Activated naive CD4-positive, alpha-beta T cell treated with anti-CD3 and anti-CD28 coated beads, Interleukin-2, amount 10 ng/mL, durations not matched to agents 7 days and 5 days (primary cell): ENCODE measurements at regions not wholly inside any gene's neighbourhood (a gene's known extent, or its start where the extent isn't known, plus 50 kb on each side); places are given as distances from the start of the nearest gene placed in this dataset.
"Not testable (repeated sequence)": the region's sequence is repeated elsewhere in the genome, so short reads cannot be mapped to it uniquely, and the experiment has no call there.

ENCODE experiments used
- CTCF ChIA-PET: fragments of 350-600 bp; sonication (Branson Sonifier 250); formaldehyde crosslinking; loops from one replicate; lab custom pipeline; 2021; ENCODE audit warnings: antibody characterized with exemption; lab: Charles Lee
- DNase-seq: peaks from one replicate; pipeline ENCODE4 v3.0.0-alpha.2; 2020
- H3K27ac Mint-ChIP-seq: one replicate; pipeline ENCODE4 v1.8.0; 2021; ENCODE audit warnings: mild to moderate bottlenecking, moderate library complexity, mixed read lengths
- H3K27me3 Mint-ChIP-seq: one replicate; pipeline ENCODE4 v1.8.0; 2021; ENCODE audit warnings: mild to moderate bottlenecking, mixed read lengths
- H3K36me3 Mint-ChIP-seq: one replicate; pipeline ENCODE4 v1.8.0; 2021; ENCODE audit warnings: mixed read lengths
- H3K4me1 Mint-ChIP-seq: one replicate; pipeline ENCODE4 v1.8.0; 2021; ENCODE audit warnings: mixed read lengths
- H3K4me3 Mint-ChIP-seq: one replicate; pipeline ENCODE4 v1.8.0; 2021; ENCODE audit warnings: mild to moderate bottlenecking, moderate library complexity, mixed read lengths
- H3K9me3 Mint-ChIP-seq: one replicate; pipeline ENCODE4 v1.8.0; 2021; ENCODE audit warnings: mixed read lengths

- no peaks in the 10 kb centered on the region for H3K27me3 Mint-ChIP-seq
Measured at GRCh38 chr14:84969501-84969900, 560.4 kb upstream of the FLRT2 start.

GRCh38 chr14:84975241-84975902 lies 554.6 kb upstream of the FLRT2 start:
- Mint-ChIP-seq H3K27me3 (no peaks in the 10 kb centered on the region), H3K4me3 (no peak overlapping the region), H3K9me3 (peaks cover 18% of the 10 kb centered on the region), H3K4me1 (no peaks in the 10 kb centered on the region), H3K27ac (no peak overlapping the region), H3K36me3 (no peaks in the 10 kb centered on the region)
- DNase-seq, result no peak
- CTCF ChIA-PET, result no interaction called here

More at GRCh38 chr14:84969501-84969900, 560.4 kb upstream of the FLRT2 start:
- no peak overlapping the region for H3K4me3 Mint-ChIP-seq
- no peaks in the 10 kb centered on the region for H3K36me3 Mint-ChIP-seq
- CTCF ChIA-PET, result no interaction called here
- H3K9me3 Mint-ChIP-seq, result peaks cover 7% of the 10 kb centered on the region
- no peaks in the 10 kb centered on the region for H3K4me1 Mint-ChIP-seq
- no peak overlapping the region for H3K27ac Mint-ChIP-seq
- no peak for DNase-seq

DNA sequence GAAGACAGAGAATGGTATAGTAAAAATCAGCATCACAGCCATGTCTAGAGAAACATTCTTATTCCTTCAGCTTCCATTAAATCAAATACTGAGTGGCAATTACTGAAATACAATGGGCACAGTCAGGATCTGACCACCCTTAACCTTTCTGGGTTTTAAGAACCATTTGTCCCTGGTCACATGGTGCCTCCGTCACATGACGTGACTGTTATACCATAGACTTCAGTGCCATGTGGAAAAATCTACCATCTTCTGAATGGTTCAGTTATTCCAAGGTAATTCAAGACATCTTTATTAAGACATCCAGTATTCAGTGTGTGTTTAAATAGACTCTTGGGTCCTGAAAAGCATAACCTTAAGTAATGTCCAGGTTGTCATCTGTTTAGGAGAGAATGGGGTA lies 553.1 kb upstream of the FLRT2 start:
- no peak overlapping the region for H3K4me3 Mint-ChIP-seq
- peaks cover 15% of the 10 kb centered on the region for H3K9me3 Mint-ChIP-seq
- no peak overlapping the region for H3K27ac Mint-ChIP-seq
- H3K4me1 Mint-ChIP-seq, result no peaks in the 10 kb centered on the region
- H3K36me3 Mint-ChIP-seq, result no peaks in the 10 kb centered on the region
- no peaks in the 10 kb centered on the region for H3K27me3 Mint-ChIP-seq
- CTCF ChIA-PET, result no interaction called here
- no peak for DNase-seq

DNA sequence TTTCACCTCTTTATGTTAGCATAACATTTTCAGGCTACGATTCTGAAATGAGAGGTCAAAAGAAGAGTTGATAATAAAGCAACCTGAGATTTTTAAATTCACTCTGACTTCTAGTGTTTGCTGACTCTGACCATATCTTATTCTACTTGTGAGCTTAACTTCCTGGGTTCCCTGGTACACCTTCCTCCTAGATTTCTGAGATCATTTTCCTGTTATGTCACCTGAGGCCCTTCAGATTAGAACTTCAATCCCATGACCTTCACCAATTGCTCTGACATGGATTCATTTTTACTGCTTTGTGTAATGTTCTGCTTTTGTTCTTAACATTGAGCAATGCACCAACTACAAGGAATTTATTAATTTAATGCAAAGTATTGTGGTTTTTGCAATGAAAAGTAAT lies 542.9 kb upstream of the FLRT2 start:
- CTCF ChIA-PET, result no interaction called here
- DNase-seq, result no peak
- Mint-ChIP-seq H3K27me3 (no peaks in the 10 kb centered on the region), H3K27ac (no peak overlapping the region), H3K4me3 (no peak overlapping the region), H3K9me3 (peaks cover 4% of the 10 kb centered on the region), H3K36me3 (no peaks in the 10 kb centered on the region), H3K4me1 (no peaks in the 10 kb centered on the region)

- CTCF ChIA-PET, result no interaction called here
- H3K36me3 Mint-ChIP-seq, result no peaks in the 10 kb centered on the region
- no peak for DNase-seq
- H3K27ac Mint-ChIP-seq, result no peak overlapping the region
- peaks cover 4% of the 10 kb centered on the region for H3K9me3 Mint-ChIP-seq
- H3K27me3 Mint-ChIP-seq, result no peaks in the 10 kb centered on the region
- H3K4me1 Mint-ChIP-seq, result no peaks in the 10 kb centered on the region
- H3K4me3 Mint-ChIP-seq, result no peak overlapping the region
Measured at GRCh38 chr14:84988357-84988756, 541.6 kb upstream of the FLRT2 start.

DNA sequence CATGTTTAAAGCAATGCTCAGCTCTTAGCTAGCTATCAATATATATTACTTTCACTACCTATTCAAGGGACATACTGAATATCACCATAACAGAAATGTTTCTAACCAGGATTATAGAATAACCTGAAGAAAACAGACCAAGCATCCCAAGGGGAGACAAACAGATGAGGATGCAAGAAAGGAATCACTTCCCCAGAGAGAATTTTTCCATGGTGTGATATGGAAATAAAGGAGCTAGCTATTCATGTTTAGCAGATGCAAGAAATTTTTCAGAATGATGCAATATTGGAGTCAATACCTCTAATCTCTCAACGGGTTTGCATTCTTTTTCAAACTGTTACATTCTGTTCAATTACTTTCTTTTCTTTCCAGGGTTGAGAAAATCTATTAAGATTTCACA lies 538.9 kb upstream of the FLRT2 start:
- Mint-ChIP-seq H3K9me3 (peaks cover 7% of the 10 kb centered on the region), H3K4me3 (no peak overlapping the region), H3K36me3 (no peaks in the 10 kb centered on the region), H3K27me3 (no peaks in the 10 kb centered on the region), H3K27ac (no peak overlapping the region), H3K4me1 (no peaks in the 10 kb centered on the region)
- no peak for DNase-seq
- CTCF ChIA-PET, result no interaction called here

- Mint-ChIP-seq H3K4me3 (no peak overlapping the region), H3K4me1 (no peaks in the 10 kb centered on the region), H3K27ac (no peak overlapping the region), H3K9me3 (peaks cover 7% of the 10 kb centered on the region), H3K36me3 (no peaks in the 10 kb centered on the region), H3K27me3 (no peaks in the 10 kb centered on the region)
- CTCF ChIA-PET, result no interaction called here
- no peak for DNase-seq
Measured at GRCh38 chr14:84998216-84998615, 531.7 kb upstream of the FLRT2 start.

GRCh38 chr14:85002846-85003245 lies 527.1 kb upstream of the FLRT2 start:
- Mint-ChIP-seq H3K27me3 (no peaks in the 10 kb centered on the region), H3K4me1 (no peaks in the 10 kb centered on the region), H3K4me3 (no peak overlapping the region), H3K36me3 (no peaks in the 10 kb centered on the region), H3K9me3 (peaks cover 9% of the 10 kb centered on the region), H3K27ac (no peak overlapping the region)
- DNase-seq, result no peak
- CTCF ChIA-PET, result no interaction called here

- no peaks in the 10 kb centered on the region for H3K27me3 Mint-ChIP-seq
- H3K4me1 Mint-ChIP-seq, result no peaks in the 10 kb centered on the region
- H3K9me3 Mint-ChIP-seq, result peaks cover 13% of the 10 kb centered on the region
- no peak for DNase-seq
- H3K4me3 Mint-ChIP-seq, result no peak overlapping the region
- no peak overlapping the region for H3K27ac Mint-ChIP-seq
- CTCF ChIA-PET, result no interaction called here
- H3K36me3 Mint-ChIP-seq, result no peaks in the 10 kb centered on the region
Measured at GRCh38 chr14:85003805-85004204, 526.1 kb upstream of the FLRT2 start.

DNA sequence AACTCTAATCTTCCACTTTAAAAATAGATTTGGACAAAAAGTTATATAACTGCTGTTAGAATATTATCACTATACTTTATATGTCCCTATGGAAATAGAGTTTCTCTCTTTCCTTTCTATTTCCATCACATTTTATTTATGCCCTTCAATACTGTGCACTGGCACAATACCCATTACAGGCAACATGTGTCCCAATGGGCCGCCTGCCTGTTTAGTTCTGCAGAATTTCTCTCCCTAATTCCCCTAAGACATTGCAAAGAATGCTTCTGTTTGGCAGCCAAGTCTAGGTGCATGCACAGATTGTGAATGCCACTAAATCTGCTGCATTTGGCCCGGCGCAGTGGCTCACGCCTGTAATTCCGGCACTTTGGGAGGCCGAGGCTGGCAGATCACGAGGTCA lies 520.4 kb upstream of the FLRT2 start:
- peaks cover 13% of the 10 kb centered on the region for H3K9me3 Mint-ChIP-seq
- no peaks in the 10 kb centered on the region for H3K36me3 Mint-ChIP-seq
- H3K4me1 Mint-ChIP-seq, result no peaks in the 10 kb centered on the region
- no peak overlapping the region for H3K27ac Mint-ChIP-seq
- no peak for DNase-seq
- no peaks in the 10 kb centered on the region for H3K27me3 Mint-ChIP-seq
- H3K4me3 Mint-ChIP-seq, result no peak overlapping the region
- CTCF ChIA-PET, result interaction anchor here (0.6 kb wide), 1 partner anchor 30 kb away, joined by 3 read pairs; no protein-coding TSS in a partner anchor

GRCh38 chr14:85010186-85010585 lies 519.8 kb upstream of the FLRT2 start:
- no peaks in the 10 kb centered on the region for H3K4me1 Mint-ChIP-seq
- H3K9me3 Mint-ChIP-seq, result peaks cover 13% of the 10 kb centered on the region
- H3K36me3 Mint-ChIP-seq, result no peaks in the 10 kb centered on the region
- CTCF ChIA-PET, result no interaction called here
- no peak for DNase-seq
- no peak overlapping the region for H3K4me3 Mint-ChIP-seq
- no peak overlapping the region for H3K27ac Mint-ChIP-seq
- no peaks in the 10 kb centered on the region for H3K27me3 Mint-ChIP-seq

DNA sequence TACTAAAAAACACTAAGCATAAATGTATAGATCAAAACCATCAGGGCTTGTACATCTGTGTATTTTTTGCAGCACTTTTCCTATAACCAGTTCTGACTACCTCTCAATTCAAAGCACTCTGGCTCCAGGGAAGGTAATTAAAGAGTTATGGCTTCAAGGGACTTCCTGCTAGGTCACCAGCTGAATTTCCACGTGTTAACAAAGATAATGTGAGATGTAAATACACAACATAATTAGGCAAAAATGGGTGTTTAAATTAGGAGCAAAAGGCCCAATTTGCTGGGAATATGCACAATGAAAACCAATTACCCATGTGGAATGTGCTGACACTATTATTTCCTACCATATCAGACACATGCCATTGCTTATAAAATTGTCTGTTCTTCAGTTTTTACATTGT lies 513.4 kb upstream of the FLRT2 start:
- no peak for DNase-seq
- no peaks in the 10 kb centered on the region for H3K27me3 Mint-ChIP-seq
- CTCF ChIA-PET, result no interaction called here
- no peak overlapping the region for H3K27ac Mint-ChIP-seq
- H3K4me3 Mint-ChIP-seq, result no peak overlapping the region
- no peaks in the 10 kb centered on the region for H3K36me3 Mint-ChIP-seq
- peaks cover 22% of the 10 kb centered on the region for H3K9me3 Mint-ChIP-seq
- no peaks in the 10 kb centered on the region for H3K4me1 Mint-ChIP-seq

GRCh38 chr14:85023866-85024265 lies 506.1 kb upstream of the FLRT2 start:
- H3K4me3 Mint-ChIP-seq, CTCF ChIA-PET, H3K36me3 Mint-ChIP-seq, H3K27me3 Mint-ChIP-seq, H3K27ac Mint-ChIP-seq, DNase-seq, H3K4me1 Mint-ChIP-seq: not testable (repeated sequence)
- H3K9me3 Mint-ChIP-seq, result peaks cover 25% of the 10 kb centered on the region

- CTCF ChIA-PET, result interaction anchor here (0.7 kb wide), 1 partner anchor 1953 kb away, joined by 3 read pairs; no protein-coding TSS in a partner anchor
- peaks cover 17% of the 10 kb centered on the region for H3K9me3 Mint-ChIP-seq
- H3K27me3 Mint-ChIP-seq, result no peaks in the 10 kb centered on the region
Measured at GRCh38 chr14:85024931-85025330, 505.0 kb upstream of the FLRT2 start.

DNA sequence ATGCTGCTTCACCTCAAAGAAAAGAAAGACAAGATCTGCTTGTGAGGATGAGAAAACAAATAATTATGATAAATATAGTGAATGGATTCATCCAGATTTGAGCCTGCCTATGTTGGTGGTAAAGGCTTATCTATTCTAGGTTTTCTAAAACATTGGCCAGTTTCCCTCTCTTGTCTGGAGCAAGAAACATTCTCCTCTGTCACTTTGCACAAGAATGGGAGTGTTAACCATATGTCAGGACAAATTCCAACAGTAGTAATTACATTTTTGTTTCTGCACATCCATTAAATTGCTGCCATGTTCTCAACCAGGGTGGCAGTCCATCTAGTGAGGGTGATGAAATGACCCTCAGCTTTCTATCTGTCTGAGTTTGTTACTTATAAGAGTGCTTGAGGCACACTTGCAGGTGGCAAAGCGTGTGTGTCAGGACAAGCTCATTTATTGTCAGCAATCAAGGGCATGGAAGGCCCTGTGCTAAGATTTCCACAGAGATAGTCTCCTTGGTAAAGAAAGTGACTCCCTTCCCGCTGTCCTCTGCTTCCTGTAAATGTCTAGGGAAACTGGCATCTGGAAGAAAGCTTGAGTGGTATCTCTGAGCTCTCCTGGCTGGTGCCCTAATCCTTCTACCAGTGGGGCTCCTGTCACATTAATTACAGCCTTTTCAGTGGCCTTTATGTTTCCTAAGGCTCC lies 502.1 kb upstream of the FLRT2 start:
- CTCF ChIA-PET, result no interaction called here
- H3K4me3 Mint-ChIP-seq, result no peak overlapping the region

More at GRCh38 chr14:85024931-85025330, 505.0 kb upstream of the FLRT2 start:
- no peaks in the 10 kb centered on the region for H3K36me3 Mint-ChIP-seq
- DNase-seq, result no peak
- H3K4me3 Mint-ChIP-seq, result no peak overlapping the region
- H3K4me1 Mint-ChIP-seq, result no peaks in the 10 kb centered on the region
- no peak overlapping the region for H3K27ac Mint-ChIP-seq

More for the DNA sequence above, 502.1 kb upstream of the FLRT2 start:
- Mint-ChIP-seq H3K9me3 (peaks cover 3% of the 10 kb centered on the region), H3K27me3 (no peaks in the 10 kb centered on the region), H3K4me1 (no peaks in the 10 kb centered on the region), H3K36me3 (no peaks in the 10 kb centered on the region), H3K27ac (no peak overlapping the region)
- DNase-seq, result no peak
